ENCODE measurements at regions not wholly inside any gene's neighbourhood (a gene's known extent, or its start where the extent isn't known, plus 50 kb on each side); places are given as distances from the start of the nearest gene placed in this dataset.
A peak's percentile ranks its signal among the peaks of the same experiment; 100 is the strongest.
"Not testable (repeated sequence)": the region's sequence is repeated elsewhere in the genome, so short reads cannot be mapped to it uniquely, and the experiment has no call there.

DNA sequence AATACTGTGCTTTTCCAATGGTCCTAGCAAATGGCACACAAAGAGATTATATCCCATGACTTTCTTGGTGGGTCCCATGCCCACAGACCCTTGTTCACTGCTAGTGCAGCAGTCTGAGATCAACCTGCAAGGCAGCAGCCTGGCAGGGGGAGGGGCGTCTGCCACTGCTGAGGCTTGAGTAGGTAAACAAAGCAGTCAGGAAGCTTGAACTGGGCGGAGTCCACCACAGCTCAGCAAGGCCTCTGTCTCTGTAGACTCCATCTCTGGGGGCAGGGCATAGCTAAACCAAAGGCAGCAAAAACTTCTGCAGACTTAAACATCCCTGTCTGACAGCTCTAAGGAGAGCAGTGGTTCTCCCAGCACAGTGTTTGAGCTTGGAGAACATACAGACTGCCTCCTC, 82.9 kb downstream of the ZNF737 start:
- DNase-seq (ENCODE audit: low read depth, low spot score) = no peak

DNA sequence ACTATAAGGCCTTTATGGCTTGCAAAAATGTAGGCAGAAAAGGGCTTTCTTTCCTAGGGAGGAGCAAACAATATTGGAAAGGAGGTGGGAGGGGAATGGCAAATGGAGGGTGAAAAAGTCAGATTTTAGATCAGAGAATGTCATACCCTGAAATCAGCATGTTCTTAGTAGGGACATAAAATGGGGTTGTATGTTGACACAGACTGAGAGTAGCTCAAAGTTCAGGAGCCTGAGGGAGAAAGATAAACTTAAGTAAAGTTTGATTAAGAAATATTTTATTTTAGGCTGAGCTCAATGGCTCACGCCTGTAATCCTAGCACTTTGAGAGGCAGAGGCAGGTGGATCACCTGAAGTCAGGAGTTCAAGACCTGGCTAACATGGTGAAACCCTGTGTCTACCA, 83.8 kb downstream of the ZNF737 start:
- H3K27ac ChIP-seq = no peak overlapping the region
- no peak for DNase-seq (ENCODE audit: low read depth, low spot score)

More for the DNA sequence above, 82.9 kb downstream of the ZNF737 start:
- H3K27ac ChIP-seq = no peak overlapping the region

DNA sequence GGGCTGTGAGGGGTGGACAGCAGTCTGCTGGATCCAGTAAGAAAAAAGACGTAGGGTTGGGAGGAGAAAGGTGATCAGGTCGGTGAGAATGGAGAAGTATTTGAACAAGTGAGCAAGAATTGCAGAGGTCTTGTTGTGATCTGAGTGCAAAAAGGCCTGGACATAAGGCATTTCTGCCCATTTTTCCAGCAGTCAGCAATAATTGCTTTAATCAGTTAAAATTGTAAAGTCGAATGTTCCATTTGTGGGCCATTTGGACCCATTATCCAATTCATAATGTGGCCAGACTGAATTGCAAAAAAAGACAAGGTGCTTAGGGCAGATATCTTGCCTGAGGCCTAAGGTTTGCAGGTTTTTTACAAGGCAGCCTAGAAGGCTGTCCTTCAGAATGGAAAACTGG, 86.1 kb downstream of the ZNF737 start:
- no peak for DNase-seq (ENCODE audit: low read depth, low spot score)
- H3K27ac ChIP-seq = no peak overlapping the region

DNA sequence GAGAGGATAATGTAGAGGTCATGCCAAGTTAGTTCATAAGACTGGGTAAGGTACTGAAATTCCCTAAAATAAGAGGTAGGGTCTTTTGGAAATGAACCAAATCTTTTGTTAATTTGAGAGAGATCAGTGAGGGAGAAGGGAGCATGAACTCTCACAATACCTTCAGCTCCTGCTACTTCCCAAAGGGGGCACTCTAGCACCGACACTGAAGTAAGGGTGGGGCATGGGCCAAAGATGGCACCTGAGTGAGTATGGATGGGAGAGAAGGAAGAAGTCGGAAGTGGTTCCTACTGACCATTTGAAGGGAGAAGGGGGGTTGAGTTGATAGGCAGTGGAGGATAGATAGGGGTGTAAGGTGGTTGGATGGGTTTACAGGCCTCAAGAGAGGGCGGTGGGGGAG, 86.6 kb downstream of the ZNF737 start:
- DNase-seq (ENCODE audit: low read depth, low spot score) = no peak

DNA sequence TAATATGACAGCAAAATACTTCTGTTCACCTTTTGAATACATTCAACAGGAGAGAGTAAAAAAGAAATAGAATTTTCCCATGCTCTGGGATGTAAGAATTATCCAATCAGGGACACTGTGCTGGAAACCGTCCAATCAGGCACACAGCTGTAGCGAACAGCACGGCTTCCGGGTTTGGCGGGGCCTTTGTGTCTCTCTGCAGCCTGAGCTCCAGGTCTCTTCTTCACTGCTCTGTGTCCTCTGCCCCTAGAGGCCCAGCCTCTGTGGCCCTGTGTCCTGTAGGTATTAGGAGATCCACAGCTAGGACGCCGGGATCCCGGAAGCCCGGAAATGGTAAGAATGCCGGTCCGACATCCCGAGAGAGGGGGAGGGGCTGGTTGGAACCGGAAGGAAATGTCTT, 92.7 kb downstream of the ZNF737 start:
- no peak for DNase-seq (ENCODE audit: low read depth, low spot score)
- no peak overlapping the region for H3K27ac ChIP-seq

More for the DNA sequence above, 86.6 kb downstream of the ZNF737 start:
- H3K27ac ChIP-seq = no peak overlapping the region

DNA sequence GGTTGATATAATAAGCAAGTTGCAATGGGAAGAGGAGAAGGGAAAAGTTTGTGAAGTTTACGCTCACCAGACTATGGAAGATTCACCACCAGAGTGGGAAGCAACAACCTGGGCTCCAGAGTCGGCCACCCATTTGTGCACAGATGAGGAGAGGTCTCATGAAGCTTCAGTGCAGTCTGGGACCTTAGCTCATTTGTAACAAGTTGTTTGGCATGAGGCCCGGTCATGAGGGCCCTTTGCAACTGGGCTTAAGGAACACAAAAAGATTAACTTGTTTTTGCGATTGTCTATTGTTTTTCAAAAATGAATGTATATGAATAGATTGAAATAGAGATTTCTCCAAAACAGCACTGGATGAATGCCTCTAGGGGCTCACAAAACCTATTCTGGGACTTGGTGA, 94.2 kb downstream of the ZNF737 start:
- no peak for DNase-seq (ENCODE audit: low read depth, low spot score)
- no peak overlapping the region for H3K27ac ChIP-seq

DNA sequence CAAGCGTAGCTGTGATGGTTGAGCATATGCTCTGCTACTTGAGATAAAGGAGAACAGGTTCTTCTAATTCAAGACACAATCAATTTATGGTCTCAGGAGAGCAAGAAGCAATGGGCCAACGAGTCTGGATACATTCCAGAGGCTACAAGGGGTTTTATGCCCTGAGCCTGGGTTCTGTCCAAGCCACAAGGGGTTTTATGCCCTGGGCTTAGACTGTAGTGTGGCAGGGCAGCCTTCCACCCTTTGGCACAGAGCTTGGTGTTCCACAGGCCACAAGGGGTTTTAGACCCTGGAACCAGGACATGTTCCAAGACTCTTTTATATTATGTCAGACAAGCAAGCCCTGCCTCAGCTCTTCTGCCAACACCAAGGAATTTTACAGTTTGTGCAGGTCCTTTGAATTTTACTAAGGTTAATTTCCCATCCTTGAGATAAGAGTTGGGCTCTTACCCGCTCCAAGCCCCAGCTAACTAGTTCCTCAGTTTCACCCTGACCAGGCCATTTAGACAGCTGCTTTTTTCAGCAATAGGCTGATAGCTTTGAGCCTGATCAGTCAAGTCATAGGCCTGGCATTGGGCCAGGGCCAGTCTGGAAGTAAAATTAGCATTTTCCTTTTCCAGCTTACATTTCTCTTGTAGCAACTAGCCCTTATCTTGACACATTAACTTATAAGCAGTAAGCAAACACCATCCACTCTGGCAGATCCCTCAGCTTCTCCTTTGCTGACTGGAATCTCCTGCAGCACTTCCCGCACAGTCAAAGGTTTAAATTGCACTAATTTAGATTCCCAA, 95.0 kb downstream of the ZNF737 start:
- DNase-seq (ENCODE audit: low read depth, low spot score) = no peak
- H3K27ac ChIP-seq = no peak overlapping the region

DNA sequence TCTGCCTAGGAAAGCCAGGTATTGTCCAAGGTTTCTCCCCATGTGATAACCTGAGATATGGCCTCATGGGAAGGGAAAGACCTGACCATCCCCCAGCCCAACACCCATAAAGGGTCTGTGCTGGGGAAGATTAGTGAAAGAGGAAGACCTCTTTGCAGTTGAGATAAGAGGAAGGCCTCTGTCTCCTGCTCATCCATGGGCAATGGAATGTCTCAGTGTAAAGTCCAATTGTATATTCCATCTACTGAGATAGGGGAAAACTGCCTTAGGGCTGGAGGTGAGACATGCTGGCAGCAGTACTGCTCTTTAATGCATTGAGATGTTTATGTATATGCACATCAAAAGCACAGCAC, 99.0 kb downstream of the ZNF737 start:
- not testable (repeated sequence) for H3K27ac ChIP-seq; DNase-seq (ENCODE audit: low read depth, low spot score)

DNA sequence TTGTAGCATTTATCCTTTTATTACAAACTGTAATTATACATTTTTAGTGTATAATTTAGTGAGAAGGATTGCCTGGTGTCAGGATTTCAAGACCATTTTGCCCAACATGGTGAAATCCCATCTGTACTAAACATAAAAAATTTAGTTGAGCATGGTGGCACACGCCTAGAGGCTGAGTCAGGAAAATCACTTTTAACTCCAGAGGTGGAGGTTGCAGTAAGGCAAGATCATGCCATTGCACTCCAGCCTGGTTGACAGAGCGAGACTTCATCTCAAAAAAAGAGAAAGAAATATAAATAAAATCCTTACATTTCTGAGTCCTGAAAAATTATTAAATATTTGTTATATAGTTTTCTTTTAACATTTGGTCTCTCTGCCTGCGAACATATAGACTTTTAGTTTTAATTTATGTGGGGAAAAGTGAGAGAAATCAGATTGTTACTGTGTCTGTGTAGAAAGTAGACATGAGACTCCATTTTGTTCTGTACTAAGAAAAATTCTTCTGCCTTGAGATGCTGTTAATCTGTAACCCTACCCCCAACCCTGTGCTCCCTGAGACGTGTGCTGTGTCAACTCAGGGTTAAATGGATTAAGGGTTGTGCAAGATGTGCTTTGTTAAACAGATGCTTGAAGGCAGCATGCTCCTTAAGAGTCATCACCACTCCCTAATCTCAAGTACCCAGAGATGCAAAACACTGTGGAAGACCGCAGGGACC, 99.5 kb downstream of the ZNF737 start:
- H3K27ac ChIP-seq; DNase-seq (ENCODE audit: low read depth, low spot score): not testable (repeated sequence)

DNA sequence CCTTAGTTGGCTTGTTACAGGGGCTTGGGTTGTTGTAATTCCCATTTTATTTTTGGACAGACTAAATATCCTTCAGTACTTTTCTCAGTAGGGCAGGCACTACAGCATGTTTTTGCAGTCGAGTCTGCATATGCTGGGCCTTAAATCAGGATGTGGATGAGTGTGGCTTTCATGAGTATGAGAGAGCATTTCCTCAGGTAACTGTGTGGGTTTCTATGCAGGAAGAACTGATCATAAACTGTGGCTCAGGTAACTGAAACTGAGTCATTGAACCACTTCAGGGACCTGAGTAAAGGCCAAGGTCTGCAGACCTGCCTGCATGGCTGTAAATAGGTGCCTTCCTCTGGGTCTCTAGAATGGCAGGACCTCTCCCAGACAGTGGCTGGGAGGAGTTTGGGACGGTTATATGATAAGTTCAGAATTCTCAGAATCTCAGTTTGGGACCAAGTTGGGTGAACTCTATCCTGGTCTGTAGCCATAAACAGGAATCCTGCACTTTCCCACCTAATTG, 112.1 kb downstream of the ZNF737 start:
- DNase-seq (ENCODE audit: low read depth, low spot score) = no peak
- no peak overlapping the region for H3K27ac ChIP-seq

DNA sequence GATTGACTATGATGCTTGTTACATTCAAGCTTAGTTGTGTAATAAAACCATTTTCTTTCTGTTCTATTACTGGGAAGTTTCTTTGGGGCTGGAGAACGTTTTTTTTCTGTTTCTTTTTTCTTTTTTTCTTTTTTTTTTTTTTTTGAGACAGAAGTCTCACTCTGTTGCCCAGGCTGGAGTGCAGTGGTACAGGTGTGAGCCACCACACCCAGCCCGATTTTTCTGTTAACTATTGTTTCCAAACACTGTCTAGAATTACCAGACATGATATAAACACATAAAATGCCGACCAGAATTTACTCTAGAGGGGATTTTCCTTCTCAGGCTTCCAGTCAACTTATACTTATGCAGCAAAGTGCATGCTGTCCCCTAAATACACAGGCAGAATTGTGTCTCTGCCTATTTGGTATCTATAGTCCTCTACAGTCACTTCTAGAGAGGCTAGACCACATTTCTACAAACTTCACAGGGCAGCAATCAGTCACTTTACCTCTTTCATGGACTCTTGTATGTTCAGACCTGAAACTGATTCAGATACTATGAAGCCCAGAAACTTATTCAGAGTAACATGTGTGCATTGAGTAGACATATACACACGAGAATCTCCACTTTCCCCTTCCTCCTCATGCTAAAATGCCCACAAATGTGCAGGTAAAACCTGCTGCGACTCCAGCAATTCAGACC, 121.2 kb downstream of the ZNF737 start:
- no peak overlapping the region for H3K27ac ChIP-seq
- no peak for DNase-seq (ENCODE audit: low read depth, low spot score)

DNA sequence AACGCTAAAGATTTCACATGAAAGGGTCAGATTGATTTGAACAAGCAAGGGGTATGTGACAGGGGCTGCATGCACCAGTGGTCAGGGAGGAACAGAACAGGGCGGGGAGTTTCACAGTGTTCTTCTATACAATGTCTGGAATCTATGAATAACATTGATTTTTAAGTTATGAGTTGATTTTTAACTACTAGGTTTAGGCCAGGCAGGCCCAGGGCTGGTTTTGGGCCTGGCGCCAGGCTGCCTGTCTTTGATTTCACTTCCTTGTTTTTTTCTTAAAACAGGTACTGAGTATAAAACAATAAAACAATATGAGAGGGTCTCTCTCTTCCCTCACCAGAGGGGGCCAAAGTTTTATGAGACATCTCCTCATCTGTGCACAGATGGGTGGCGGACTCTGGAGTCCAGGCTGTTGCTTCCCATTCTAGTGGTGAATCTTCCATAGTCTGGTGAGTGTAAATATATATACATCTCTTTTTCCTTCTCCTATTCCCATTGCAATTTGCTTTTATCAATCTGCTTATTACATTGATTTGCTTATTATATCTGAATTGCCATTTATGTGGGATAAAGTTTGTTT, 133.2 kb downstream of the ZNF737 start:
- H3K27ac ChIP-seq; DNase-seq (ENCODE audit: low read depth, low spot score): not testable (repeated sequence)

DNA sequence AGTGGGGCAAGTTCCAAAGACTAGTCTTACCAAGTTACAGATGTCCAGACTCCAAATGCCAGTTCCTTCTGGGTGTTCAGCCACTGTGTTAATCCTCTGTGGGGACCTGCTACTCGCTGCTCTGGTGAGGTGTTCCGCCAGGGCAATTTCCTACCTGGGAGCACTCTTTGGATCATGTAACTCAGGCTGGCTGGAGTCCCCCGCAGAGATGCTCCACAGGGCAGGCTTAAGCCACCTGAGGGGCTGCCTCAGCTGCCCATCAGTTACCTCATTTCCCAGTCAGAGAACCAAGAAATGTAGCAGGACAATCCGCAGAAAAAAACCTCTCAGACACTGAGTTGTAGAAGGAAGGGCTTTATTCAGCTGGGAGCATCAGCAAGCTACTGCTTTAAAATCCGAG, 133.8 kb downstream of the ZNF737 start:
- DNase-seq (ENCODE audit: low read depth, low spot score) = no peak
- H3K27ac ChIP-seq = no peak overlapping the region

DNA sequence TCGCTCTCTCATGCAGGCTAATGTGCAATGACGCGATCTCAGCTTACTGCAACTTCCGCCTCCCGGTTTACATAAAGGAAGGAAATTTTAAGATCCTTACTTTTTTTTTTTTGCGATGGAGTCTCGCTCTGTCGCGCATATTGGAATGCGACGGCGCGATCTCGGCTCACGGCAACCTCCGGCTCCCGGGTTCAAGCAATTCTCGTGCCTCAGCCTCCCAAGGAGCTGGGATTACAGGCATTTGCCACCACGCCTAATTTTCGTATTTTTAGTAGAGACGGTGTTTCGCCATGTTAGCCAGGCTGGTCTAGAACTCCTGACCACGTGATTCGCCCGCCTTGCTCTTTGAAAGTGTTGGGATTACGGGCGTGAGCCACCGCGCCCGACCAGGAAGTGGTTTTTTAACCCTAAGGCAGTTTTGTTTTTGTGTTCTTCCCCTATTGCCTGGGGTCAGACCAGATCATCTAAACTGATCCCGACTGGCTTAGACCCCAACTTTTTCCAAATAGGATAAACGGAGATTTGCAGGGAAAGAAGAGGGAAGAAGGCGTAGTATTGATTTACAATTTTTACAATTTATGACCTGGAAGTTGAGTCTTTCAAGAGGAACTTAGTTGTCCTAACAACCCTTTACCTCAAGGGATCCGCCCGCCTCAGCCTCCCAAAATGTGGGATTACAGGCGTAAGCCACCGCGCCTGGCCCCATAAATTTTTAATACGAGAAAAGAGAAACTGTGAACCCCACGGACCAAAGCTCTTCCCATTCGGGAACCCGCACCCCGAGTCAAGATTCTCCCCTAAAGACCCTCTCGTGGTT, 142.0 kb downstream of the ZNF737 start:
- H3K27ac ChIP-seq = peak overlapping the region; percentile 73
- DNase-seq (ENCODE audit: low read depth, low spot score) = no peak

DNA sequence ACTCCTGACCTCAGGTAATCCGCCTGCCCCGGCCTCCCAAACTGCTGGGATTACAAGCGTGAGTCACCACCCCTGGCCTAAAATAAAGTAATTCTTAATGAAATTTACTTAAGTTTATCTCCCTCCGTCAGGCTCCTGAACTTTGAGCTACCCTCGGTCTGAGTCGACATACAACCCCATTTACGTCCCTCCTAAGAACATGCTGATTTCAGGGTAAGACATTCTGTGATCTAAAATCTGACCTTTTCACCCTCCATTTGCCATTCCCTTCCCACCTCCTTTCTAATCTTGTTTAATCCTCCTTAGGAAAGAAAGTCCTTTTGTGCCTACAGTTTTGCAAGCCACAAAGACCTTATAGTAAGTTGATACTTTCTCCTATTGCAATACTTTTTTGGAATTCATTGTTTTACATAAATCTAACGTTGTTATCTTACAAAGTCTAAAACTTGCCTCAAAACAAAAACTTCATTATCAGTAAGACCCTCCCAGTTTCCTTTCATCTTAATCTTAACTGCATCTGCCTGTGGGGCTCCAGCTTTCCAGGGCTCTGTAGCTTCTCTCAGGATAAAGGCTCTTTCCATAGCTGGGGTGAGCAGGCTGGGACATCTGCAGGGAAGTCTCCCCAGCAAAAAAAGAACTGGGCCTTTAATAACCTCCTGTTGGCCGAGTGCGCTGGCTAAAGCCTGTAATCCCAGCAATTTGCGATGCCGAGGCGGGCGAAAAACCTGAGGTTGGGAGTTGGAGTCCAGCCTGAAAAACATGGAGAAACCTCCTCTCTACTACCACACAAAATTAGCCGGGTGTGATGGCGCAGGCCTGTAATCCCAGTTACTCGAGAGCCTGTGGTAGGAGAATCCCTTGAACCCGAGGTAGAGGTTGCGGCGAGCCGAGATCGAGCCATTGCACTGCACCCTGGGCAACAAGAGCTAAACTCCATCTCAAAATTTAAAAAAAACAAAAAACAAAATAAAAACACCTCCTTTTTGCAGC, 143.1 kb downstream of the ZNF737 start:
- peak overlapping the region; percentile 73 for H3K27ac ChIP-seq
- DNase-seq (ENCODE audit: low read depth, low spot score) = no peak

DNA sequence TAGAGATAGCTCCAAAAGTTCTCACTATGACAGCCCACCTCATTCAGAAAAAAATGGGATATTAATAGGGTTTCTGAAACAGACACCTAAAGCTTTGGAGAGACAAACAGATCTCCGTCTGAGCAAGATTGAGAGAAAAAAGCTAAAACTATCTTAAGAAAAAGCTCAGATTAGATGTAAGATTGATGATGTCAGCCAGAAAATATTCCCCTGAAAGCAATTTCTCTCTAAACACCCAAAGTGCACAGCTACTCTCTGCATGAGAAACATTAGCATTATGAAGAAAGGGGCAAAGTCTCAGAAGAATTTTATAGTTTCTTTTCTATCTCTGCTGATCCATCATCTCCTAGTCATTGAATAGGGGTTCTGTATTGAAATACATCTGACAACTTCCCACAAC, 148.9 kb downstream of the ZNF737 start:
- DNase-seq (ENCODE audit: low read depth, low spot score) = no peak
- H3K27ac ChIP-seq = no peak overlapping the region

DNA sequence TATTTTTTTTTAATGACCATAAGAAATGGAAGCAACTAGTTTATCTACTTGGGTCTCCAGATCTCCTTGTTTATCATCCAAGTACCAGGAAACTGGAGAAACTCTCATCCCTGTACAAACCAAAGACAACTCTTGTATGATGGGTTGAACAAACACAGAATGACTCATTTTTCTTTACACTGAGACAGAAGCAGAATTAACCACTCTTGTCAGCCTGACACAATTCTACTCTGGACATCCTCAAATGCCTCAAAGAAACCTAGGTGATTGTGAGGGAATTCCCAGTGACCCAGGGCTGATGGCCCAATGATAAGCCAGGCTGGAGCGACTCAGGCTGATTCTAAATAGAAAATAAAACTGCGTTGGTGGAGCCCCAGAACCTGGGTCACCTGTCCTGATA, 151.5 kb downstream of the ZNF737 start:
- DNase-seq (ENCODE audit: low read depth, low spot score) = no peak
- no peak overlapping the region for H3K27ac ChIP-seq

DNA sequence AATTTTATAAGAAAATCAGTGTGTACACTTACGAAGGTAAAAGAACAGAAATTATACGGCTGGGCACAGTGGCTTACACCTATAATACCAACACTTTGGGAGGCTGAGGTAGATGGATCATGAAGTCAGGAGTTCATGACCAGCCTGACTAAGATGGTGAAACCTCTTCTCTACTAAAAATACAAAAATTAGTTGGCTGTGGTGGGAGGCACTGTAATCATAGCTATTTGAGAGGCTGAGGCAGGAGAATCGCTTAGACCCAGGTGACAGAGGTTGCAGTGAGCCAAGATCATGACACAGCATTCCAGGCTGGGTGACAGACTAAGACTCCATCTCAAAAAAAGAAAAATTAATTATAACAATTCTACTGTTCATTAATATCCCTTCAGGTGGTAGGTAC, 151.9 kb downstream of the ZNF737 start:
- no peak for DNase-seq (ENCODE audit: low read depth, low spot score)
- H3K27ac ChIP-seq = no peak overlapping the region

DNA sequence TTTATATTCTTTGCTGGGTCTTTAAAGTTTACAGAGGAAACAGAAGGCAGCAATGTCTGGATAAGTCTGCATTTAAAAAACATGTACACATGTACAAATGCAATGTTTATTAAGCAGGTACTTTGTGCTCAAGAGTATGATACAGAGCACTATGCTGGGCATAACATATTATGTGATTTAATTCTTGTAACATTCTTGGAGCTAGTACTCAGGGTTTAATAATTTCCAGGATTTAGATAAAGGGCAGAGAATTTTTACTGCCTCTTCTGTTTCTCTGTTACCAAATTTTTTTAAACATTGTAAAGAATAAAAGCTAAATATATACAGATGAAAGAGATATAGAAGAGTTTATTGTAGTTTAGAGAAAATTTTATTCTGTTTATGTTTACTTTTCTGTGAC, 152.7 kb downstream of the ZNF737 start:
- H3K27ac ChIP-seq = no peak overlapping the region
- DNase-seq (ENCODE audit: low read depth, low spot score) = no peak
